ENCODE measurements at regions not wholly inside any gene's neighbourhood (a gene's known extent, or its start where the extent isn't known, plus 50 kb on each side); places are given as distances from the start of the nearest gene placed in this dataset.

- H3K4me3 ChIP-seq (ENCODE audit: low read depth, low read length), result no peak overlapping the region
- no peak for DNase-seq (ENCODE audit: low read depth)
- no peak for TF ChIP-seq CTCF (IDR thresholded peaks at IDR 0.05; ENCODE audit: low read depth, low read length, missing control alignments)
Observed at GRCh38 chr16:64626776-64627175, 495.1 kb downstream of the CDH11 start.

GRCh38 chr16:64621616-64622015, 500.2 kb downstream of the CDH11 start:
- TF ChIP-seq CTCF (IDR thresholded peaks at IDR 0.05; ENCODE audit: low read depth, low read length, missing control alignments), result no peak
- no peak for DNase-seq (ENCODE audit: low read depth)
- H3K4me3 ChIP-seq (ENCODE audit: low read depth, low read length), result no peak overlapping the region

GRCh38 chr16:64617836-64618476, 503.9 kb downstream of the CDH11 start:
- TF ChIP-seq CTCF (IDR thresholded peaks at IDR 0.05; ENCODE audit: low read depth, low read length, missing control alignments), result no peak
- H3K4me3 ChIP-seq (ENCODE audit: low read depth, low read length), result no peak overlapping the region

GRCh38 chr16:64615630-64616280, 506.1 kb downstream of the CDH11 start:
- no peak for TF ChIP-seq CTCF (IDR thresholded peaks at IDR 0.05; ENCODE audit: low read depth, low read length, missing control alignments)
- DNase-seq (ENCODE audit: low read depth), result no peak
- H3K4me3 ChIP-seq (ENCODE audit: low read depth, low read length), result no peak overlapping the region

More at GRCh38 chr16:64617836-64618476, 503.9 kb downstream of the CDH11 start:
- no peak for DNase-seq (ENCODE audit: low read depth)

- no peak overlapping the region for H3K4me3 ChIP-seq (ENCODE audit: low read depth, low read length)
- no peak for DNase-seq (ENCODE audit: low read depth)
- TF ChIP-seq CTCF (IDR thresholded peaks at IDR 0.05; ENCODE audit: low read depth, low read length, missing control alignments), result no peak
Observed at GRCh38 chr16:64596196-64596595, 525.7 kb downstream of the CDH11 start.

GRCh38 chr16:64590513-64590912, 531.4 kb downstream of the CDH11 start:
- no peak overlapping the region for H3K4me3 ChIP-seq (ENCODE audit: low read depth, low read length)
- TF ChIP-seq CTCF (IDR thresholded peaks at IDR 0.05; ENCODE audit: low read depth, low read length, missing control alignments), result no peak
- DNase-seq (ENCODE audit: low read depth), result no peak

GRCh38 chr16:64589836-64590235, 532.0 kb downstream of the CDH11 start:
- H3K4me3 ChIP-seq (ENCODE audit: low read depth, low read length), result no peak overlapping the region
- DNase-seq (ENCODE audit: low read depth), result no peak
- TF ChIP-seq CTCF (IDR thresholded peaks at IDR 0.05; ENCODE audit: low read depth, low read length, missing control alignments), result no peak

Data from GM12864 (cell line).